HG02884 (cell line): ENCODE measurements at regions not wholly inside any gene's neighbourhood (a gene's known extent, or its start where the extent isn't known, plus 50 kb on each side); places are given as distances from the start of the nearest gene placed in this dataset.
"Not testable (repeated sequence)": the region's sequence is repeated elsewhere in the genome, so short reads cannot be mapped to it uniquely, and the experiment has no call there.

Experiments used
- ATAC-seq: cut with Tn5 transposase; IDR thresholded peaks from one replicate; pipeline ENCODE4 v1.9.1; 2021; ENCODE audit warnings: mild to moderate bottlenecking, moderate library complexity; ENCODE audit not compliant: unreplicated experiment

GRCh38 chr9:96067004-96067403 is 191.5 kb downstream of the ERCC6L2 start:
- ATAC-seq: no peak

DNA sequence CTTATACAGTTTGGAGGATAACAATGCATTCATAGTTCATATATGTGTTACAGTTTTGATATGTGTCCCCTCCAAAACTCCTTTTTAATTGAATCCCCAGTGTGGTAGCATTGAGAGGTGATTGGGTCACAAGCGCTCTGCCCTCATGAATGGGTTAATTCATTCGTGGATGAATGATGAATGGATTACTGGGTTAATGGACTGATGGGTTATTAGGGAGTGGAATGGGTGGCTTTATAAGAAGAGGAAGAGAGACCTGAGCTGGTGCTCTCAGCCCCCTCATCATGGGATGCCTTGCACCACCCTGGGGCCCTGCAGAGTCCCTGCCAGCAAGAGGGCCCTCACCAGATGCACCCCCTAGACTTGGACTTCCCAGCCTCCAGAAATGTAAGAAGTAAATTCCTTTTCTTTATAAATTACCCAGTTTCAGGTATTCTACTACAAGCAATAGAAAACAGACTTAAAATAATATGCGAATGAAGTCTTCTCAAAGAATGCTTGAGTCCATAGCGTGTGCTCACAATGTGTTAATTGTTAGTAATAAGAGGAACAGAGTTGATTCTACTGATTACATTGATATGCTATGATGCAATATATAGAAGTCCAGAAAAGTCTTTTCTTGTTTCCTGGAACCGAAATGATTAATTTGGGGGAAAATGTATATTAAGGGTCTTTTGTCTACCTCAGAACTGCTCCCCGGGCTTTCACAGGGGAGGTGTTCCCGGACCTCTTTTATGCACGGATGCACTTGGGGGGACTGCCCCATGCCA is 190.2 kb downstream of the ERCC6L2 start:
- no peak for ATAC-seq

DNA sequence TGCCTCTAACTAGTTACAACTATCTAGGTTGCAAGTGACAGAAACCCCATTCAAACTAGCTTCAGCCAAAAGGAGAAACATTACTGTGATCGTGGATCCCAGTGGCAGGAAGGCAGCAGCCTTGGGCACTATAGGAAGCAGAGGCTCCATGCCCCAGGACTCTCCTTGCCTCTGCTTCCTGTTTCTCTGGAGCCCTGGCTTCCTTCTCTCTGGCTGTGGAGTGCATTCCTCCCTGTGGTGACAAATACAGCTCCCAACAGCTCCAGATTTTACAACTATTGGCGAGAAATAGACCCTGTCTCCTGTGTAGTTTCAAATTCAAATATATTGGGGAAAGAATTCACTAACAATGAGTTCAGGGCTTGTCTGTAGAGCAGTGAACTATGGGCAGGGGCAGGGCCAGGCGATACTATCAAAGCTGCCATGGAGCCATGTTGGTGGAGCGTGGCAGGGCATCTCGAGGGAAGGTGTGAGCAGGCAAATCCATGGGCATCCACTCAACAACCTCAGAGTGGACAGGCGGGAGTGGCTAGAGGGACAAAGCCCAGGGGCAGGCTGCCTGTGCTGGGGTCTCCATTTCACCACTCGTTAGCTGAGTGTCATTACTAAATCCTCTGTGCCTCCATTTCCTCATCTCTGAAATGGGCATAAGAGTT is 189.5 kb downstream of the ERCC6L2 start:
- no peak for ATAC-seq

GRCh38 chr9:96062854-96063253 is 187.4 kb downstream of the ERCC6L2 start:
- no peak for ATAC-seq

GRCh38 chr9:96062031-96062430 is 186.5 kb downstream of the ERCC6L2 start:
- no peak for ATAC-seq

- no peak for ATAC-seq
Measured at GRCh38 chr9:96061293-96061987, 185.9 kb downstream of the ERCC6L2 start.

GRCh38 chr9:96058218-96058617 is 182.7 kb downstream of the ERCC6L2 start:
- no peak for ATAC-seq

- ATAC-seq: no peak
Measured at GRCh38 chr9:96057155-96057554, 181.7 kb downstream of the ERCC6L2 start.

DNA sequence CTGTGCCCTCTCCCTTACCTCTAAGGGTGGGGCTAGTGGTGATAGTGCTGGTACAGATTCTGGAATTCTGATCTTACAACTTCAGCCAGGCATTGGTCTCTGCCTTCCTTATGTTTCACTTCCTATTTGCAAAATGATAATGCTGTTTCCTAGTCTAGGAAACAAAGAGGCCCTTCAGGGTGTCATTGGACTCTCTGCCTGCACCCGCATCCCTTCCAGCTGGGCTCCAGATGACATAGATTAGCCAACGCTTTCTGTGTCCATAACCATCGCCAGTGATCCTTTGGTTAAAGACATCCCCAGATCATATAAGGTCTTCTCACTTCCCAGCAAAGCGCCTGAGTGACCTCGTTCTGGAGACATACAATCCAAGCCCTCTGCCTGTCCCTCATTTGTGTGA is 180.7 kb downstream of the ERCC6L2 start:
- no peak for ATAC-seq

DNA sequence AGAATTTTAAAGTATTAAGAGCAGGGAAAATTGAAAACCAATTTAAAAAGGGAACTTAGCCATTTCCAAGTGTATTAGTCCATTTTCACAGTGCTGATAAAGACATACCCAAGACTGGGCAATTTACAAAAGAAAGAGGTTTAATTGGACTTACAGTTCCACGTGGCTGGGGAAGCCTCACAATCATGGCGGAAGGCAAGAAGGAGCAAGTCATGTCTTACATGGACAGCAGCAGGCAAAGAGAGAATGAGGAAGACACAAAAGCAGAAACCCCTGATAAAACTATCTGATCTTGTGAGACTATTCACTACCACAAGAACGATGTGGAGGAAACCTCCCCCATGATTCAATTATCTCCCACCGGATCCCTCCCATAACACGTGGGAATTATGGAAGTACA is 178.8 kb downstream of the ERCC6L2 start:
- ATAC-seq: not testable (repeated sequence)

DNA sequence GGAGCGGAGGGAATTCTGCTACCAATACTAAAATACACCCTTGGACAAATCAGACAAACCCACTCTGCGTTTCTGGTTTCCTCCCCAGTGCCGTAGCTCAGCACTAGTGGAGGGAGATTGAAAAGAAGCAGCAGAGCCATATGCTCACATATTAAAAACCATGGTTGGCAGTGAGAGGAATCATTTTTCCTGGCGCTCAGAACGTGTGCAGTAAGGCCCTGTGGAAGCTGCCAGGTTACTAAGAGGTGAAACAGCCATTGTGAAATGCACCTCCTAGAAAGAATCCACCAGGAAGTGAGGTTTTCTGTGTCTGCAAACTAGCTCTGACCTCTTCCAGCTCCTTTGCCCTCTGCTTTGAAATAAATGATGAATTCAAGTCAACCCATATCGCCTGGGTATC is 177.2 kb downstream of the ERCC6L2 start:
- no peak for ATAC-seq

DNA sequence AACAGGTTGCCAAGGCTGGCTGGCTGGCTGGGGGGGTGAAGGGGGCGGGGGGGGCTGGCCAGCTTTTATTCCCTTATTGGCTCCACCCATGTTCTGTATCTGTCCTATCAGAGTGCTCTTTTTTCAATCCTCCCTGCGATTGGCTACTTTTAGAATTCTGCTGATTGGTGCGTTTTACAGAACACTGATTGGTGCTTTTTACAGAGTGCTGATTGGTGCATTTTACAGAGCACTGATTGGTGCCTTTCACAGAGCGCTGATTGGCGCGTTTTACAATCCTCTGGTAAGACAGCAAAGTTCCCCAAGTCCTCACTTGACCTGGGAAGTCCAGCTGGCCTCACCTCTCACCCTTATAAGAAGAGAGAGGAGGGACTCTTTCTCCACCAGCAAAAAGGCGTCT is 175.9 kb downstream of the ERCC6L2 start:
- ATAC-seq: no peak

DNA sequence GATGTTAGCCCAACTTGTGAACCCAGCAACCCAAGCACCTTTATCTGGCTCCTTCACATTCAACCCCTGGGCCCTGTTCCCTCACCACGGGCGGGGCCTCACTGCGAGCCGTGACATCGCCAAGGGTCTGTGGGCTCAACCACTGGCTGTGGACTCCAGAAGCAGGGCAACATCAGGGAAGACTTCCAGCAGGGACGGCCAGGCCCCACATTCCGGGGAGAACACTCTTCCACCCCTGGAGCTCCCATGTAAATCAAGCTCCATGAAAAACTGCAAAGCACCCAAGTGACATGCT is 175.3 kb downstream of the ERCC6L2 start:
- ATAC-seq: no peak

DNA sequence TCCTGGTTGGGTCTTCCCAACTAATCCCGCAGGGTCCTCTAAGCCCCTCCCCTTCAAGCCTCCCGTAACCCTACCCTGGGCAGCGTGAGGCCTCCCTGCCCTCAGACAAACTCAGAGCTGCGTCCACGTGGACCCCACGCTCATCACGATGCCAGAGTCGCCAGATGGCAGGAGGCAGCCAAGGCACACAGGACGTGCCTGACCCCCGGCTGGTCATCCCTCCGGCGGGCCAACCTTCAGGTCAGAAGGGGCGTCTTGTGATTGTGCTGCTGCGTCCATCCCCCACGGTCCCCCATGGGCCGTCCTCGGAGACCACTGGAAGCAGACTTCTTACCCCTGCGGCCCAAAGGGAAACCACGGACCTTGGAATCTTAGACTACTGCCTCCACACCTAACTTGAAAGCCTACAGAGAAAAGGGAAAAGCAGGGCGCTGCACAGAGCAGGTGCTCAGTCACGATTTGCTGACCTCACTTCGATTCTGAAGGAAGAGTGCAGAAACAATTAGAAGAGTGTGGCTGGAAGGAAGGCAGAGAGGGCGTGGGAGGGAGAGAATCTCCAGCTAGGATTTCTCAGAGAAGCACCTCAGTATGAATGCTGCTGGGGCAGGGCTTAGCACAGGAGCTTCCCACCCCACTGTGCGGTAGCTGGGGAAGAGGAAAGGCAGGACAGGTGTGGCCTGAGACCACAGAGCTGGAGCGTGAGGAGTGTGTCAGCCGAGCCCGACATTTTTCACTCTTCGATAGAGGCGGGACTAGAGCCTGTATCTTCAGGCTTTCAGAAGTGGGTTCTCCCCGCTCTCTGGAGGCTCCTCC is 174.8 kb downstream of the ERCC6L2 start:
- ATAC-seq: no peak

DNA sequence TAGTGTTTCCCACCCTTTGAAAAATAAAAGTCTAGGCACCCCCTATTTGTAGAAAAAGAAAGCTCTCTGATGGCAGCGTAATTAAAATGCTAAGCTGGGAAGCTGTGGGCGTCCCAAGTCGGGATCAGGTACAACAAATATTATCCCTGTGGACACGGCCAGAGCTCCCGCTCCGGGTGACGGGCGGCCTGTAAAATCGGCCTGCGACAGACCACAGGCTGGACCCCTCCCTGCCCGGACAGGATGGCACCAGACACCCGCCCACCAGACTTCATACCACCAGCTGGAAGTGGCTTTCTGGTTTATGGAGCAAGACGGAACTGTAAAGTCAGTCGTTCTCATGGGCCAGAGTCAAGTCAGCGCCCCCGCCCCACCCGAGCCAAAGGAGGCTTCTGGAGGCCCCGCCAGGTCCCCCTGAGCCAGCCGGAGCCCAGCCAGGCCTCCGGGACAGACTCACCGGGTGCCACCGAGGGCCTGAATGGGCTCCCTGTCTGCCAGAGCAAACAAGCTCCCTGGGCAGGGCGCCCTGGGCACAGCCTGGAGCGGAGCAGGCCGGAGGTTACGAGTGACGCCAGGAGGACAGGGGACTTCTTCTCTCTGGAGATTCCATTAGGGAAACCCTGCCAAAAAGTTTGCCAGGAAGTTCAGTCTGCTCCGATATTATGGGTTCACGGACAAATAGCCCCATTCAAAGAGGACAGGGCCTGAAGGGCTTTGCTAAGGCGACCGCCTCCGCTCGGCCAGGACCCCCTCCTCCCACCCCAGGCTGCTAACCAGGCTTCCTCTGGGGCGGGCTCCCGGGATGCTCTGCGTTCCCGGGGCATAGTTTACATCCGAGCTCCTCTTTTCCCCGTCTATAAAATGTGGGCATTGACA is 173.7 kb downstream of the ERCC6L2 start:
- no peak for ATAC-seq

- ATAC-seq: no peak
Measured at GRCh38 chr9:96048104-96048955, 172.8 kb downstream of the ERCC6L2 start.

- ATAC-seq: no peak
Measured at GRCh38 chr9:96047741-96048103, 172.2 kb downstream of the ERCC6L2 start.

DNA sequence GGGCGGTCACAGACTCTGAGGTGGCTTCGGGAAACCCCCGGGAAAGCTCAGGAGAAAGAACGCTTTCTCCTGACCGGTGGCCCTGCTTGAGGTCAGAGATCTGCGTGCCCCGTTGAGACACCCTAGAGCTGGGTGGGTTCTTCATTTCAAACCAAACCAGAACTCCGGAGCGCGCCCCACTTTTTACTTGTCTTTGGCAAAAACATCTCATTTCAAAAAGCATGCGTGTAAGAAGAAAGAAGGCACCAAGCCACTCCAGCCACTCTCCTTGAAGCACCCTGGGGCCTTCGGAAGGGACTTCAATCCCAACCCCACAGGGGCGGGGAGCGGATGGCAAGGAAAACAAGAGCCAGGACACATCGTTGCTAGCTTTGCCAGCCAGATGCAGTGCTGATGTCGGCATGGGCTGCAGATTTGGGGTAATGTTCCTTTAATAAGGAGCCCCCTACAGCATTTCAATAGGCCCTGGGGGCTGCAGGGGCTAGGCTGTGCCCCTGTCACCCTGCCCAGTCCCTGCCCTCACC is 171.7 kb downstream of the ERCC6L2 start:
- no peak for ATAC-seq

DNA sequence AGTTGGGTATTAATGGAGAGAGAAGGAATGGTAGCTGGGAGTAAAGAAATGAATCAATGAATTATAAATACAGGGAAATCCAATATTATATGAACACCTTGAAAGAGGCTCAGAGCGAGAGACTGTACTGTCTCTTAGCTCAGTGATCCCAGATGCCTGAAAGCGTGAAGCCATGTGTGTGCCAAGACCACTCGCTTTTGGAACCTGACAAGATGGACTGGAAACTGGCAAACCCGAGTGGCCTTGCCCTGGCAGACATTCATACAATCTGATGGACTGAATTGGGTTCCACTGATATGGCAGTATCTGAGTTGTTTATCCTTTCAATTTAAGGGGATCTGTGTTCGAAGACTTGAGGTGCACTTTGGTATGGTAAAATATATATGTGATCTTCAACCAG is 170.3 kb downstream of the ERCC6L2 start:
- ATAC-seq: no peak
